ENCODE measurements at regions not wholly inside any gene's neighbourhood (a gene's known extent, or its start where the extent isn't known, plus 50 kb on each side); places are given as distances from the start of the nearest gene placed in this dataset.
A peak's percentile ranks its signal among the peaks of the same experiment; 100 is the strongest.
"Not testable (repeated sequence)": the region's sequence is repeated elsewhere in the genome, so short reads cannot be mapped to it uniquely, and the experiment has no call there.

GRCh38 chr4:107391630-107392028 is 328.4 kb downstream of the PAPSS1 start:
- DNase-seq (ENCODE audit: low read depth, low spot score) = no peak

- no peak for DNase-seq (ENCODE audit: low read depth, low spot score)
These were observed 328.9 kb downstream of the PAPSS1 start for GRCh38 chr4:107391009-107391629.

GRCh38 chr4:107389965-107390364 is 330.1 kb downstream of the PAPSS1 start:
- no peak for DNase-seq (ENCODE audit: low read depth, low spot score)

- DNase-seq (ENCODE audit: low read depth, low spot score) = no peak
These were observed 331.2 kb downstream of the PAPSS1 start for GRCh38 chr4:107388736-107389274.

- no peak for DNase-seq (ENCODE audit: low read depth, low spot score)
These were observed 339.1 kb downstream of the PAPSS1 start for GRCh38 chr4:107380836-107381438.

- DNase-seq (ENCODE audit: low read depth, low spot score) = no peak
These were observed 339.8 kb downstream of the PAPSS1 start for GRCh38 chr4:107380190-107380589.

GRCh38 chr4:107379054-107379869 is 340.8 kb downstream of the PAPSS1 start:
- peak; percentile 37 for DNase-seq (ENCODE audit: low read depth, low spot score)

GRCh38 chr4:107376293-107376692 is 340.2 kb upstream of the DKK2 start:
- no peak for DNase-seq (ENCODE audit: low read depth, low spot score)

- no peak for DNase-seq (ENCODE audit: low read depth, low spot score)
These were observed 330.8 kb upstream of the DKK2 start for GRCh38 chr4:107366900-107367299.

GRCh38 chr4:107366016-107366735 is 330.1 kb upstream of the DKK2 start:
- DNase-seq (ENCODE audit: low read depth, low spot score) = peak; percentile 13

- no peak for DNase-seq (ENCODE audit: low read depth, low spot score)
These were observed 327.0 kb upstream of the DKK2 start for GRCh38 chr4:107363125-107363524.

GRCh38 chr4:107359208-107359607 is 323.1 kb upstream of the DKK2 start:
- DNase-seq (ENCODE audit: low read depth, low spot score) = no peak

- not testable (repeated sequence) for DNase-seq (ENCODE audit: low read depth, low spot score)
These were observed 318.2 kb upstream of the DKK2 start for GRCh38 chr4:107354304-107354703.

- peak; percentile 50 for DNase-seq (ENCODE audit: low read depth, low spot score)
These were observed 315.1 kb upstream of the DKK2 start for GRCh38 chr4:107351196-107351595.

GRCh38 chr4:107349732-107350131 is 313.6 kb upstream of the DKK2 start:
- no peak for DNase-seq (ENCODE audit: low read depth, low spot score)

GRCh38 chr4:107349266-107349665 is 313.2 kb upstream of the DKK2 start:
- DNase-seq (ENCODE audit: low read depth, low spot score) = peak; percentile 40

- DNase-seq (ENCODE audit: low read depth, low spot score) = no peak
These were observed 312.3 kb upstream of the DKK2 start for GRCh38 chr4:107348188-107349050.

- no peak for DNase-seq (ENCODE audit: low read depth, low spot score)
These were observed 297.4 kb upstream of the DKK2 start for GRCh38 chr4:107333518-107333917.

- DNase-seq (ENCODE audit: low read depth, low spot score) = not testable (repeated sequence)
These were observed 296.5 kb upstream of the DKK2 start for GRCh38 chr4:107332656-107333055.

GRCh38 chr4:107330916-107331315 is 294.8 kb upstream of the DKK2 start:
- DNase-seq (ENCODE audit: low read depth, low spot score) = no peak

GRCh38 chr4:107319386-107319785 is 283.3 kb upstream of the DKK2 start:
- DNase-seq (ENCODE audit: low read depth, low spot score) = no peak
